GM23248 (cell line): ENCODE measurements at regions not wholly inside any gene's neighbourhood (a gene's known extent, or its start where the extent isn't known, plus 50 kb on each side); places are given as distances from the start of the nearest gene placed in this dataset.

Experiments
- DNase-seq: peaks from one replicate; pipeline ENCODE4 v3.0.0-alpha.2; 2015
- H2AFZ ChIP-seq: fragments of 200-600 bp; sonication (generic); 2 replicates; pipeline ENCODE4 v1.6.1; 2016; ENCODE audit warnings: antibody characterized with exemption
- H3F3A ChIP-seq: fragments of 200-600 bp; sonication (generic); 2 replicates; pipeline ENCODE4 v1.6.1; 2016; ENCODE audit warnings: mild to moderate bottlenecking, antibody characterized with exemption, mixed run types; ENCODE audit not compliant: insufficient read depth
- H3K27ac ChIP-seq: fragments of 200-600 bp; sonication (generic); 2 replicates; pipeline ENCODE4 v1.5.1; 2016; ENCODE audit warnings: mild to moderate bottlenecking
- H3K27me3 ChIP-seq: fragments of 200-600 bp; sonication (generic); replicated peaks from 2 replicates; pipeline ENCODE4 v1.6.1; 2016; ENCODE audit warnings: mild to moderate bottlenecking; ENCODE audit not compliant: insufficient read depth
- H3K36me3 ChIP-seq: fragments of 200-600 bp; sonication (generic); 2 replicates; pipeline ENCODE4 v1.6.1; 2016; ENCODE audit warnings: low read depth, mild to moderate bottlenecking
- H3K4me1 ChIP-seq: fragments of 200-600 bp; sonication (generic); 2 replicates; pipeline ENCODE4 v1.6.1; 2016; ENCODE audit warnings: mild to moderate bottlenecking; ENCODE audit not compliant: insufficient read depth
- H3K4me2 ChIP-seq: fragments of 200-600 bp; sonication (generic); one replicate; pipeline ENCODE4 v1.6.1; 2016; ENCODE audit warnings: mild to moderate bottlenecking; ENCODE audit not compliant: unreplicated experiment
- H3K4me3 ChIP-seq: fragments of 200-600 bp; sonication (generic); 2 replicates; pipeline ENCODE4 v1.5.1; 2016; ENCODE audit warnings: mild to moderate bottlenecking
- H3K79me2 ChIP-seq: fragments of 200-600 bp; sonication (generic); 2 replicates; pipeline ENCODE4 v1.6.1; 2016; ENCODE audit warnings: mild to moderate bottlenecking; ENCODE audit not compliant: insufficient read depth
- H3K9ac ChIP-seq: fragments of 200-600 bp; sonication (generic); 2 replicates; pipeline ENCODE4 v1.6.1; 2016; ENCODE audit warnings: mild to moderate bottlenecking
- H3K9me2 ChIP-seq: fragments of 200-600 bp; sonication (generic); 2 replicates; pipeline ENCODE4 v1.6.1; 2016; ENCODE audit warnings: mixed run types, mild to moderate bottlenecking, moderate library complexity; ENCODE audit not compliant: insufficient read depth
- H3K9me3 ChIP-seq: fragments of 200-600 bp; sonication (generic); one replicate; pipeline ENCODE4 v1.6.1; 2017; ENCODE audit warnings: low read depth
- H4K20me1 ChIP-seq: fragments of 200-600 bp; sonication (generic); 2 replicates; pipeline ENCODE4 v1.6.0; 2016; ENCODE audit not compliant: insufficient read depth
- EZH2 ChIP-seq: fragments of 200-600 bp; sonication (generic); IDR thresholded peaks from 2 replicates; pipeline ENCODE4 v1.6.1; 2018; ENCODE audit warnings: antibody characterized with exemption, mild to moderate bottlenecking; ENCODE audit not compliant: insufficient read depth, poor library complexity, severe bottlenecking
- EZH2phosphoT487 ChIP-seq: fragments of 200-600 bp; sonication (generic); IDR thresholded peaks from 2 replicates; pipeline ENCODE4 v1.6.1; 2018; ENCODE audit warnings: antibody characterized with exemption, moderate library complexity, mild to moderate bottlenecking, low read depth; ENCODE audit not compliant: insufficient read depth
- WGBS, 2 experiments: methylation state at CpG; one replicate each; pipeline ENCODE4 v1.1.6; 2015 to 2017; ENCODE audit warnings: low lambda C conversion rate in 2 of 2, low coverage in 1 of 2; ENCODE audit errors: missing lambda C conversion rate in 2 of 2; 5-methylcytosine and 5-hydroxymethylcytosine counted together
- in situ Hi-C: fragments of 300-500 bp; cut with MboI; formaldehyde crosslinking; loops from 2 replicates; pipeline ENCODE4 v1.15.0; 2020

- no peak overlapping the region for H3K4me3 ChIP-seq
- H3K4me1 ChIP-seq = no peaks in the 10 kb centered on the region
- no peaks in the 10 kb centered on the region for H3F3A ChIP-seq
- in situ Hi-C loops = no loop called here
- no peak overlapping the region for H3K27ac ChIP-seq
- no peak overlapping the region for H3K9ac ChIP-seq
- H3K9me2 ChIP-seq = no peaks in the 10 kb centered on the region
- no peaks in the 10 kb centered on the region for H3K36me3 ChIP-seq
- H3K9me3 ChIP-seq = no peaks in the 10 kb centered on the region
- H2AFZ ChIP-seq = no peak overlapping the region
- no peak overlapping the region for H3K4me2 ChIP-seq
- DNase-seq = no peak
- no peaks in the 10 kb centered on the region for H4K20me1 ChIP-seq
- H3K27me3 ChIP-seq = no peaks in the 10 kb centered on the region
- TF ChIP-seq EZH2 (no peak), EZH2phosphoT487 (no peak)
- H3K79me2 ChIP-seq = no peaks in the 10 kb centered on the region
- 40 to 60% methylated on average over 1 of the region's 1 CpG for WGBS, 2 experiments
These were observed 116.8 kb downstream of the MACIR start for GRCh38 chr5:103375350-103375749.

GRCh38 chr5:103374473-103374963 is 116.0 kb downstream of the MACIR start:
- Histone ChIP-seq H3K9me3 (no peaks in the 10 kb centered on the region), H3K4me1 (no peaks in the 10 kb centered on the region), H4K20me1 (no peaks in the 10 kb centered on the region), H3F3A (no peaks in the 10 kb centered on the region), H3K27ac (no peak overlapping the region), H3K9me2 (no peaks in the 10 kb centered on the region), H3K4me3 (no peak overlapping the region), H3K27me3 (no peaks in the 10 kb centered on the region), H3K9ac (no peak overlapping the region), H3K36me3 (no peaks in the 10 kb centered on the region), H3K79me2 (no peaks in the 10 kb centered on the region), H3K4me2 (no peak overlapping the region), H2AFZ (no peak overlapping the region)
- in situ Hi-C loops = no loop called here
- DNase-seq = no peak
- no peak for TF ChIP-seq EZH2
- WGBS, 2 experiments = 37 to 47% methylated on average over 4 of the region's 4 CpGs

- no peak for DNase-seq
- Histone ChIP-seq H3K4me3 (no peak overlapping the region), H3K4me1 (no peaks in the 10 kb centered on the region), H3F3A (no peaks in the 10 kb centered on the region), H3K9me2 (no peaks in the 10 kb centered on the region), H3K9ac (no peak overlapping the region), H3K4me2 (no peak overlapping the region), H2AFZ (no peak overlapping the region), H3K36me3 (no peaks in the 10 kb centered on the region), H3K79me2 (no peaks in the 10 kb centered on the region), H3K9me3 (no peaks in the 10 kb centered on the region), H3K27ac (no peak overlapping the region), H4K20me1 (no peaks in the 10 kb centered on the region), H3K27me3 (no peaks in the 10 kb centered on the region)
- 35 to 48% methylated on average over 9 of the region's 9 CpGs for WGBS, 2 experiments
- in situ Hi-C loops = no loop called here
- TF ChIP-seq EZH2phosphoT487 (no peak), EZH2 (no peak)
These were observed 115.3 kb downstream of the MACIR start for GRCh38 chr5:103373597-103374472.

- no peak overlapping the region for H3K9ac ChIP-seq
- H3K36me3 ChIP-seq = no peaks in the 10 kb centered on the region
- no peak overlapping the region for H2AFZ ChIP-seq
- no peaks in the 10 kb centered on the region for H3F3A ChIP-seq
- H3K27me3 ChIP-seq = no peaks in the 10 kb centered on the region
- no peaks in the 10 kb centered on the region for H4K20me1 ChIP-seq
- TF ChIP-seq EZH2phosphoT487 = no peak
- no peak for TF ChIP-seq EZH2
- H3K4me2 ChIP-seq = no peak overlapping the region
- no peak overlapping the region for H3K27ac ChIP-seq
- H3K4me3 ChIP-seq = no peak overlapping the region
- DNase-seq = no peak
- H3K4me1 ChIP-seq = no peaks in the 10 kb centered on the region
- no peaks in the 10 kb centered on the region for H3K9me2 ChIP-seq
- no peaks in the 10 kb centered on the region for H3K79me2 ChIP-seq
- WGBS, 2 experiments = 11 to 15% methylated on average over 2 of the region's 2 CpGs
- in situ Hi-C loops = no loop called here
- H3K9me3 ChIP-seq = no peaks in the 10 kb centered on the region
These were observed 112.6 kb downstream of the MACIR start for GRCh38 chr5:103371046-103371607.
